Nephron (organoid): ENCODE measurements at regions not wholly inside any gene's neighbourhood (a gene's known extent, or its start where the extent isn't known, plus 50 kb on each side); places are given as distances from the start of the nearest gene placed in this dataset.

Experiments
- H3K27ac Mint-ChIP-seq, 3 experiments: 2 replicates each; pipeline ENCODE4 v1.8.0; 2020; ENCODE audit warnings: mixed read lengths in 3 of 3, mild to moderate bottlenecking in 2 of 3, moderate library complexity in 1 of 3
- H3K27me3 Mint-ChIP-seq: 2 replicates; pipeline ENCODE4 v1.8.0; 2021; ENCODE audit warnings: low read depth, mild to moderate bottlenecking, moderate library complexity, mixed read lengths
- H3K36me3 Mint-ChIP-seq: 2 replicates; pipeline ENCODE4 v1.8.0; 2020; ENCODE audit warnings: low read depth, mixed read lengths
- H3K4me1 Mint-ChIP-seq: 2 replicates; pipeline ENCODE4 v1.8.0; 2020; ENCODE audit warnings: mixed read lengths
- H3K4me3 Mint-ChIP-seq, 3 experiments: 2 replicates each; pipeline ENCODE4 v1.8.0; 2020; ENCODE audit warnings: mild to moderate bottlenecking in 3 of 3, mixed read lengths in 3 of 3, moderate library complexity in 2 of 3
- H3K9me3 Mint-ChIP-seq: 2 replicates; pipeline ENCODE4 v1.8.0; 2020; ENCODE audit warnings: mixed read lengths
- TF ChIP-seq, protein P1 (sequence below), 3 experiments: fragments of 200-600 bp; sonication (generic); IDR thresholded peaks; one replicate each; pipeline ENCODE4 v1.5.0; 2021; ENCODE audit warnings: antibody characterized with exemption in 3 of 3; ENCODE audit not compliant: unreplicated experiment in 3 of 3

DNA sequence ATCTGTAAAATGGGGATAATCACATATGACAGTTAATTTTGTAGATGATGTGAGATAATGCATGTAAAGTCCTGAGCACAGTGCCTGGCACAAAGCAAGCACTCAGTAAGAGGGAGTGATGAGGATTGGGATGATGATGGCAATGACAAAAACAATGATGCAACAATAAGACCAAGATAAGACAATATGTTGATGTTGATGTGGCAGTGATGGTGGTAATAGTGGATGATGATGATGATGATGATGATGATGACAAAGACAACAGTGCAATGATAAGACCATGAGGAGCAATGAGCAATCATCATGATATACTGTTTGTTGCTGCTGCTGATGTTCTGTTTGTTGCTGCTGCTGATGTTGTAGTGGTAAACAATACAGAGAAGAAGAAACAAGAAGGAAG, 344.1 kb downstream of the NPIPA8 start:
- Mint-ChIP-seq H3K9me3 (no peaks in the 10 kb centered on the region), H3K4me1 (no peaks in the 10 kb centered on the region), H3K27ac (no peak overlapping the region), H3K4me3 (no peak overlapping the region), H3K36me3 (no peaks in the 10 kb centered on the region), H3K27me3 (peaks cover 28% of the 10 kb centered on the region)
- TF ChIP-seq, protein P1, sequence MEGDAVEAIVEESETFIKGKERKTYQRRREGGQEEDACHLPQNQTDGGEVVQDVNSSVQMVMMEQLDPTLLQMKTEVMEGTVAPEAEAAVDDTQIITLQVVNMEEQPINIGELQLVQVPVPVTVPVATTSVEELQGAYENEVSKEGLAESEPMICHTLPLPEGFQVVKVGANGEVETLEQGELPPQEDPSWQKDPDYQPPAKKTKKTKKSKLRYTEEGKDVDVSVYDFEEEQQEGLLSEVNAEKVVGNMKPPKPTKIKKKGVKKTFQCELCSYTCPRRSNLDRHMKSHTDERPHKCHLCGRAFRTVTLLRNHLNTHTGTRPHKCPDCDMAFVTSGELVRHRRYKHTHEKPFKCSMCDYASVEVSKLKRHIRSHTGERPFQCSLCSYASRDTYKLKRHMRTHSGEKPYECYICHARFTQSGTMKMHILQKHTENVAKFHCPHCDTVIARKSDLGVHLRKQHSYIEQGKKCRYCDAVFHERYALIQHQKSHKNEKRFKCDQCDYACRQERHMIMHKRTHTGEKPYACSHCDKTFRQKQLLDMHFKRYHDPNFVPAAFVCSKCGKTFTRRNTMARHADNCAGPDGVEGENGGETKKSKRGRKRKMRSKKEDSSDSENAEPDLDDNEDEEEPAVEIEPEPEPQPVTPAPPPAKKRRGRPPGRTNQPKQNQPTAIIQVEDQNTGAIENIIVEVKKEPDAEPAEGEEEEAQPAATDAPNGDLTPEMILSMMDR (IDR thresholded peaks at IDR 0.05; ENCODE audit: unreplicated experiment in 3 of 3), result no peak

DNA sequence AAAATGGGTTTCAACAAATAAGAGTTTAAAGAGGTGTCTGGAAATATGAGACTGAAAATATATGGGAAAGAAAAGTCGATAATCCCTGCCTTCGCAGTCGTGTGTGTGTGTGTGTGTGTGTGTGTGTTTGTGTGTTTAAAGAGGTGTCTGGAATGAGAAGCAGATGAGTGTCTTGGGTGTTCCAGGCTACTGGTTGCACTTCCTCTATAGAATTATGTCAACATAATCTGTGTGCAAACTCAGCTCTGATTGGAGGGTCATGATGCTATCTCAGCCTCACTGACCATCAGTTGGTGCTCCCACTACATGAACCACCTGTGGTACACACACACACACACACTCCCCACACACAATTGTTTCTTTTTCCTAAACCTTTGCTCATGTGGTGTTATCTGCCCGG, 347.3 kb downstream of the NPIPA8 start:
- Mint-ChIP-seq H3K4me3 (no peak overlapping the region), H3K27ac (no peak overlapping the region), H3K36me3 (no peaks in the 10 kb centered on the region), H3K4me1 (no peaks in the 10 kb centered on the region), H3K27me3 (peaks cover 23% of the 10 kb centered on the region), H3K9me3 (peaks cover 2% of the 10 kb centered on the region)
- TF ChIP-seq, protein P1 (IDR thresholded peaks at IDR 0.05; ENCODE audit: unreplicated experiment in 3 of 3), result no peak

DNA sequence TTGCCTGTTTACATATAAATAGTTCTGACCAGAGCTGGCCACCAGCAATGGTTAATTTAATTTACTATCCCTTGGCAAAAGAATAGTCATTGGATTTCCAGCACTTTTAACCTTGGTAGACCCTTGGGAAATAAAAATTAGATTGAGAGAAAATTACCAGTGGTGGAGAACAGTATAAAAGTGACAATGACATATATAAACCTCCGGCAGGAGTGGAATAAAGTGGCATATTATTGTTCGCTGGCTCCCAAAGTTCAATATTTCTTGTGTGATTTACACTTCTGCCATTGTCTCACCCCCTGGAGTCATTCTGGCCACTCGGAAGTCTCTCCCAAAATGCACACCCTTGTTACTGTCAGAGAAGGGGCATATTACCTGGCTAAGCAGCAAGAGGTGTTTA, 347.7 kb downstream of the NPIPA8 start:
- no peaks in the 10 kb centered on the region for H3K4me1 Mint-ChIP-seq
- TF ChIP-seq, protein P1 (IDR thresholded peaks at IDR 0.05; ENCODE audit: unreplicated experiment in 3 of 3), result no peak
- no peak overlapping the region for H3K27ac Mint-ChIP-seq
- H3K4me3 Mint-ChIP-seq, result no peak overlapping the region
- H3K36me3 Mint-ChIP-seq, result no peaks in the 10 kb centered on the region
- H3K27me3 Mint-ChIP-seq, result peaks cover 23% of the 10 kb centered on the region
- H3K9me3 Mint-ChIP-seq, result peaks cover 2% of the 10 kb centered on the region

- TF ChIP-seq, protein P1 (IDR thresholded peaks at IDR 0.05; ENCODE audit: unreplicated experiment in 3 of 3), result no peak
- H3K36me3 Mint-ChIP-seq, result no peaks in the 10 kb centered on the region
- H3K27ac Mint-ChIP-seq, result no peak overlapping the region
Observed at GRCh38 chr16:17986991-17987390, 349.5 kb downstream of the NPIPA8 start.

DNA sequence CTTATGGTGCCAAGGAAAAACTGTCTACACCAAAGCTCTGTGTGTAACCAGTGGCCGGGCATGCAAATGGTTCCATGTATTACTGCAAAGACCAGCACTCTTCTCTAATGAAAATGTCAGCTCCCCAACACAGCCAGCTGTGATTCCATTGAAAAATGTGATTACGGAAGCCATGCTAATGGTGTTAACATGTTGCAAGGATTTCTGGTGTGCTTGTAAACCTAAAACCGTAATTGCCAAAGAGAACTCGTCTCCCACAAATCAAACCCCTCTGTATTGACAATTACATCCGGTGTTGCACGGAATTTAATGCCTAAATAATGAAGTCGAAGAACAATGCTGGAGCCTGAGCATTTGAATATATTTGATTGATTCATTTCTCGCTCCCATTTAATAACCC, 351.7 kb downstream of the NPIPA8 start:
- H3K9me3 Mint-ChIP-seq, result peaks cover 2% of the 10 kb centered on the region
- peaks cover 14% of the 10 kb centered on the region for H3K27me3 Mint-ChIP-seq
- no peaks in the 10 kb centered on the region for H3K4me1 Mint-ChIP-seq
- TF ChIP-seq, protein P1 (IDR thresholded peaks at IDR 0.05; ENCODE audit: unreplicated experiment in 3 of 3), result no peak
- no peak overlapping the region for H3K27ac Mint-ChIP-seq
- H3K4me3 Mint-ChIP-seq, result no peak overlapping the region
- H3K36me3 Mint-ChIP-seq, result no peaks in the 10 kb centered on the region

More at GRCh38 chr16:17986991-17987390, 349.5 kb downstream of the NPIPA8 start:
- H3K27me3 Mint-ChIP-seq, result peaks cover 18% of the 10 kb centered on the region
- H3K4me1 Mint-ChIP-seq, result no peaks in the 10 kb centered on the region
- H3K9me3 Mint-ChIP-seq, result peaks cover 2% of the 10 kb centered on the region
- H3K4me3 Mint-ChIP-seq, result no peak overlapping the region

DNA sequence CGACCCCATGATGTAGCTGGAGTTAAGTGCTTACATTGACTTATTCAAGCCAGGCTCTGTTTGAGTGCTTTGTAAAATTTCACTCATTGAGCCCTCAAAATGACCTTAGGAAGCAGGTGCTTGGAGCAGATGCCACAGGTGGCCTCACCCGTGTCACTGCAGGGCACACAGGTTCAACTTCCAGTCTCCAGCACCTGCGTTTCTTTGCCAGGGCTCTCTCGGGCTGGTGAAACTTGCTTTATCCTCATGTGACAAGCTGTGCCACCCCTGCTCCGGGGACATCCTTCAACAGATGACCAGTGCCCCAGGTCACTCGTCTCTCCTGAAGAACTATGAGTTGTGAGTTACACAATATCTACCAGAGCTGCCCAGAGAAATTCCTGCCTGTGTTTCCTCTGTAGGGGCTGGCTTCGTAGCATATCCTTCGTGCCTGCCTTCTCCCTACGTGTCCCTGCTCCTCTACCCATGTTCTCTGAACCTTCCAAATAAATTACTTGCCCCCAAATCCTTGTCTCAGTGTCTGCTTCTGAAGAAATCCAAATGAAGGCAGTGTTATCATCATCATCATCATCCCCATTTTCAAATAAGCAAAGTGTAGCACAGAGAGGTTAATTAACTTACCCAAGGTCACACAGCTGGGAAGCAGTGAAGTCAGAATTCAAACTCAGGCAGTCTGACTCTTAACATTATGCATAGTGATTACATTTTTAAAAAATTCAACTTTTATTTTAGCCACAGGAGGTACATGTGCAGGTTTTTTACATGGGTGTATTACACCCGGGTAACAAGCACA, 352.5 kb downstream of the NPIPA8 start:
- TF ChIP-seq, protein P1 (IDR thresholded peaks at IDR 0.05; ENCODE audit: unreplicated experiment in 3 of 3), result no peak
- no peak overlapping the region for H3K4me3 Mint-ChIP-seq
- H3K4me1 Mint-ChIP-seq, result no peaks in the 10 kb centered on the region
- H3K27ac Mint-ChIP-seq, result no peak overlapping the region
- H3K36me3 Mint-ChIP-seq, result peaks cover 3% of the 10 kb centered on the region
- H3K9me3 Mint-ChIP-seq, result peaks cover 7% of the 10 kb centered on the region
- H3K27me3 Mint-ChIP-seq, result peaks cover 8% of the 10 kb centered on the region
